HCT116 (cell line): ENCODE measurements at regions not wholly inside any gene's neighbourhood (a gene's known extent, or its start where the extent isn't known, plus 50 kb on each side); places are given as distances from the start of the nearest gene placed in this dataset.

Experiments used
- CEBPB ChIP-seq: IDR thresholded peaks from 2 replicates; pipeline ENCODE4 v1.6.1; 2012; ENCODE audit warnings: low read depth
- EGR1 ChIP-seq: IDR thresholded peaks from 2 replicates; pipeline ENCODE4 v1.6.1; 2012; ENCODE audit warnings: low read depth
- EZH2 ChIP-seq: fragments of 200-600 bp; sonication (generic); IDR thresholded peaks from 2 replicates; pipeline ENCODE4 v1.6.1; 2017; ENCODE audit warnings: antibody characterized with exemption, mixed run types
- FOSL1 ChIP-seq: IDR thresholded peaks from 2 replicates; pipeline ENCODE4 v1.6.1; 2012; ENCODE audit warnings: low read depth
- JUND ChIP-seq: IDR thresholded peaks from 2 replicates; pipeline ENCODE4 v1.6.1; 2012
- POLR2A ChIP-seq: IDR thresholded peaks from 2 replicates; pipeline ENCODE4 v1.7.0; 2011; ENCODE audit warnings: borderline replicate concordance; ENCODE audit not compliant: insufficient read depth, insufficient read length; ENCODE audit errors: extremely low read depth
- POLR2AphosphoS5 ChIP-seq: IDR thresholded peaks from 2 replicates; pipeline ENCODE4 v1.6.1; 2011; ENCODE audit warnings: mild to moderate bottlenecking, low read depth, low read length, moderate library complexity
- YY1 ChIP-seq: IDR thresholded peaks from 2 replicates; pipeline ENCODE4 v1.6.1; 2011; ENCODE audit warnings: low read length, low read depth, moderate library complexity, mild to moderate bottlenecking; ENCODE audit not compliant: insufficient replicate concordance; ENCODE audit errors: extremely low read depth
- TF ChIP-seq, protein P1 (sequence below), 3 experiments: fragments of 200-600 bp in 1 of 3; sonication (generic) in 1 of 3; IDR thresholded peaks in 2 of 3; conservative IDR thresholded peaks in 1 of 3; 2 replicates each; pipeline ENCODE4 v1.5.1; 2012 to 2017; ENCODE audit warnings: low read depth in 2 of 3, low read length in 2 of 3, antibody characterized with exemption in 1 of 3, borderline replicate concordance in 1 of 3, control low read depth in 1 of 3, mild to moderate bottlenecking in 1 of 3, mixed read lengths in 1 of 3, mixed run types in 1 of 3, moderate library complexity in 1 of 3; ENCODE audit not compliant: insufficient read depth in 1 of 3

DNA sequence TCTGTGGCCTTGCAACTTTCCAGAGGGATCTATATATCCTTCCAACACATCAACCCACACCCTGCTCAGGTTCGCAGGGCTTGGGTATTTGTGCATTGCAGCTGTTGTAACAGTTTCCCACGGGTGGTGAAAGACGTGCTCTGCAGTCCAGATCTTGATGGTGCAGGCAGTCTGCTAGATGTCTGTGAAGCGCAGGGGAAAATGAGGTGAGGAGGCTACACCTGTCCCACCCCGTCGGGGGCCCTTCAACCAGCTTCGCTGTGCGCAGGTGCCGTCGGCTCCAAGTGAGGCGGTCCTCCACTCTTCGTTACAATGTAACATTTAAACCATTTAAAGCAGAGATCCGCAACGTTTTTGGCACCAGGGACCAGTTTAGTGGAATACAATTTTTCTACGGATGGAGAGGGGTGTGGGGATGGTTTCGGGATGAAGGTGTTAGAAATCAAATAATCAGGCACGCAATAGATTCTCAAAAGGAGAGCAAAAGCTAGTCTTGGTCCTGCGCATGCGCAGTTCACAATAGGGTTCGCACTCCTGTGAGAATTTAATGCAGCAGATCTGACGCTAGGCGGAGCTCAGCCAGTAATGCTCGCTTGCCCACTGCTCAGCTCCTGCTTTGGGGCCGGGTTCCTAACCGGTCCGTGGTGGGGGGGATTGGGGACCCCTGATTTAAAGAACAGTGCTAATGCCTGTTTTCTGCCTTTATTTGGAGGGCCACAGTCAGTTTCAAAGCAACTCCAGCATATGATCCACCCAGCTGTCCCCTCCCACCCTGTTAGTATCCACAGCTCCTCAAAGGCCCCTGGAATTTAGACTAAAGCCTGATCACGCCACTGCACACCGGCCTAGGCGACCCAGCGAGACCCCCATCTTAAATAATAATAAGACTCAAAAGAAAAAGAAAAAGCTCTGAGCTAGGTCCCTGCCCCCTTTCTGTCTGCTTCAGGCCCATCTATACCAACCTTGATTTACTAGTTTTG lies 97.1 kb upstream of the SELENOP start:
- TF ChIP-seq EGR1 (no peak), POLR2A (no peak), POLR2AphosphoS5 (no peak), EZH2 (no peak), YY1 (no peak), CEBPB (no peak), JUND (no peak), FOSL1 (no peak)
- TF ChIP-seq, protein P1, sequence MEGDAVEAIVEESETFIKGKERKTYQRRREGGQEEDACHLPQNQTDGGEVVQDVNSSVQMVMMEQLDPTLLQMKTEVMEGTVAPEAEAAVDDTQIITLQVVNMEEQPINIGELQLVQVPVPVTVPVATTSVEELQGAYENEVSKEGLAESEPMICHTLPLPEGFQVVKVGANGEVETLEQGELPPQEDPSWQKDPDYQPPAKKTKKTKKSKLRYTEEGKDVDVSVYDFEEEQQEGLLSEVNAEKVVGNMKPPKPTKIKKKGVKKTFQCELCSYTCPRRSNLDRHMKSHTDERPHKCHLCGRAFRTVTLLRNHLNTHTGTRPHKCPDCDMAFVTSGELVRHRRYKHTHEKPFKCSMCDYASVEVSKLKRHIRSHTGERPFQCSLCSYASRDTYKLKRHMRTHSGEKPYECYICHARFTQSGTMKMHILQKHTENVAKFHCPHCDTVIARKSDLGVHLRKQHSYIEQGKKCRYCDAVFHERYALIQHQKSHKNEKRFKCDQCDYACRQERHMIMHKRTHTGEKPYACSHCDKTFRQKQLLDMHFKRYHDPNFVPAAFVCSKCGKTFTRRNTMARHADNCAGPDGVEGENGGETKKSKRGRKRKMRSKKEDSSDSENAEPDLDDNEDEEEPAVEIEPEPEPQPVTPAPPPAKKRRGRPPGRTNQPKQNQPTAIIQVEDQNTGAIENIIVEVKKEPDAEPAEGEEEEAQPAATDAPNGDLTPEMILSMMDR (IDR thresholded peaks at IDR 0.05 in 2 of 3, conservative IDR thresholded peaks at IDR 0.05 in 1 of 3; ENCODE audit: borderline replicate concordance in 1 of 3, insufficient read depth in 1 of 3, low read depth in 2 of 3, low read length in 2 of 3): peak; percentile 51 to 76 (median 76); a peak in 5 of 6 replicates
